Esophagus squamous epithelium (tissue), 4 donors: ENCODE measurements at regions not wholly inside any gene's neighbourhood (a gene's known extent, or its start where the extent isn't known, plus 50 kb on each side); places are given as distances from the start of the nearest gene placed in this dataset.

Experiments
- CTCF ChIP-seq, 6 experiments: fragments of 450-650 bp in 4 of 6; fragments of 200-600 bp in 2 of 6; sonication (generic) in 2 of 6; IDR thresholded peaks; one replicate each; pipeline ENCODE4 v1.5.1; 2016 to 2019; ENCODE audit warnings: antibody characterized with exemption in 6 of 6, mild to moderate bottlenecking in 4 of 6, moderate library complexity in 4 of 6
- POLR2A ChIP-seq, 4 donors: fragments of 450-650 bp; IDR thresholded peaks; one replicate each; pipeline ENCODE4 v1.6.1; 2017; ENCODE audit warnings: antibody characterized with exemption in 4 of 4, mild to moderate bottlenecking in 4 of 4, moderate library complexity in 3 of 4

DNA sequence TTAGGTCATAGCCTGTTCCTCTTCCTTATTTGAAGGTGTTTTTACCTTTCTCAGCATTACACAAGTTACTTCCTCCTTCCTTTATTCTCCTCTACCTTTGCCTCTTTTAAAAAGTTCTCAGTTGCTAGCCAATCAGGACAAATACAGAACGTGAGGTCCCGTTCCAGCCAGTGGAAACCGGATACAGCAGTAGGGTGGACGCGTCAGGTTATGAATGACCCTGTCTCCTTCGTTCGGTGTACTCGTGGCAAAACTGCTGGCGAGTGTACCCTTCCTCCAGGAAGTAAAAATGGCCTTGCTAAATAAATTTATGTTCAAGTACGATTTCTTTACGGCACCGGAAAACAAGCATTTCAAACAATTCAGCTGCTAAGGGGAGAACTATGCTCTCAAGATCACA is 77.0 kb upstream of the MLN start:
- TF ChIP-seq CTCF (IDR thresholded peaks at IDR 0.05) (no peak), POLR2A (IDR thresholded peaks at IDR 0.05) (no peak)
